Kidney (tissue), 13 donors: ENCODE measurements at regions not wholly inside any gene's neighbourhood (a gene's known extent, or its start where the extent isn't known, plus 50 kb on each side); places are given as distances from the start of the nearest gene placed in this dataset.

Experiments
- DNase-seq, 5 donors: peaks; one replicate each; pipeline ENCODE4 v3.0.0-alpha.2; 2013 to 2020
- FAIRE-seq: peaks from 2 replicates; lab custom pipeline; 2012; peaks lifted over from hg19 to GRCh38; lab: Jason Lieb, UNC
- H3K27ac ChIP-seq, 2 donors: one replicate each; pipeline ENCODE4 v1.7.0; 2013; ENCODE audit warnings: low read depth in 2 of 2, low read length in 2 of 2, inconsistent platforms in 1 of 2
- H3K27me3 ChIP-seq: one replicate; pipeline ENCODE4 v1.7.1; 2013; ENCODE audit warnings: low read length, inconsistent platforms; ENCODE audit not compliant: control insufficient read depth, insufficient read depth
- H3K36me3 ChIP-seq, 3 donors: one replicate each; pipeline versions ENCODE4 v1.7.0 to v1.7.1; 2013; ENCODE audit warnings: low read length in 3 of 3, control low read depth in 1 of 3, inconsistent platforms in 1 of 3; ENCODE audit not compliant: insufficient read depth in 3 of 3, control insufficient read depth in 2 of 3
- H3K4me1 ChIP-seq, 3 donors: one replicate each; pipeline versions ENCODE4 v1.7.0 to v1.7.1; 2013; ENCODE audit warnings: low read length in 3 of 3, inconsistent platforms in 1 of 3, low read depth in 1 of 3; ENCODE audit not compliant: control insufficient read depth in 2 of 3, insufficient read depth in 2 of 3
- H3K4me3 ChIP-seq, 3 donors: one replicate each; pipeline versions ENCODE4 v1.7.0 to v1.8.1; 2013; ENCODE audit warnings: low read length in 3 of 3, control low read depth in 1 of 3, inconsistent platforms in 1 of 3
- H3K9ac ChIP-seq, 3 donors: one replicate each; pipeline versions ENCODE4 v1.7.0 to v1.7.1; 2013; ENCODE audit warnings: low read length in 3 of 3, control low read depth in 1 of 3, inconsistent platforms in 1 of 3
- H3K9me3 ChIP-seq, 3 donors: one replicate each; pipeline versions ENCODE4 v1.7.0 to v1.7.1; 2013; ENCODE audit warnings: low read length in 3 of 3, control low read depth in 1 of 3, inconsistent platforms in 1 of 3; ENCODE audit not compliant: control insufficient read depth in 2 of 3, insufficient read depth in 1 of 3
- CTCF ChIP-seq: IDR thresholded peaks from 3 replicates; pipeline ENCODE4 v1.5.1; 2012; ENCODE audit warnings: mild to moderate bottlenecking, moderate library complexity, borderline replicate concordance; ENCODE audit not compliant: insufficient read depth; ENCODE audit errors: extremely low read depth
- intact Hi-C: fragments of 100-400 bp; cut with DNase I; formaldehyde crosslinking; loops from one replicate; pipeline ENCODE4 v1.11.1; 2022
- donor health status: control.
- donor health status: control.
- donor health status: control.
- donor health status: control.
- donor health status: control.
- donor health status: DM: yes; HTN: yes; CAD: no.
- donor health status: Normal renal cell carcinoma (clear cell type).

GRCh38 chr2:5923957-5924945, 232.1 kb downstream of the SOX11 start:
- intact Hi-C loops, result no loop called here
- FAIRE-seq (no peak), DNase-seq (peak in 2 of 5 donors; percentile 25 to 30)

GRCh38 chr2:5925604-5926003, 233.4 kb downstream of the SOX11 start:
- Histone ChIP-seq H3K4me1 (no peaks in the 10 kb centered on the region), H3K36me3 (no peaks in the 10 kb centered on the region), H3K9me3 (no peaks in the 10 kb centered on the region), H3K4me3 (no peak overlapping the region), H3K9ac (no peak overlapping the region), H3K27ac (no peak overlapping the region), H3K27me3 (no peaks in the 10 kb centered on the region)
- TF ChIP-seq CTCF, result no peak
- no peak for DNase-seq
- intact Hi-C loops, result no loop called here
- no peak for FAIRE-seq

More at GRCh38 chr2:5923957-5924945, 232.1 kb downstream of the SOX11 start:
- no peak overlapping the region for H3K27ac ChIP-seq
- H3K36me3 ChIP-seq, result no peaks in the 10 kb centered on the region
- H3K9me3 ChIP-seq, result no peaks in the 10 kb centered on the region
- no peak overlapping the region for H3K9ac ChIP-seq
- TF ChIP-seq CTCF, result no peak
- H3K4me1 ChIP-seq, result no peaks in the 10 kb centered on the region
- H3K27me3 ChIP-seq, result no peaks in the 10 kb centered on the region
- H3K4me3 ChIP-seq, result no peak overlapping the region

DNA sequence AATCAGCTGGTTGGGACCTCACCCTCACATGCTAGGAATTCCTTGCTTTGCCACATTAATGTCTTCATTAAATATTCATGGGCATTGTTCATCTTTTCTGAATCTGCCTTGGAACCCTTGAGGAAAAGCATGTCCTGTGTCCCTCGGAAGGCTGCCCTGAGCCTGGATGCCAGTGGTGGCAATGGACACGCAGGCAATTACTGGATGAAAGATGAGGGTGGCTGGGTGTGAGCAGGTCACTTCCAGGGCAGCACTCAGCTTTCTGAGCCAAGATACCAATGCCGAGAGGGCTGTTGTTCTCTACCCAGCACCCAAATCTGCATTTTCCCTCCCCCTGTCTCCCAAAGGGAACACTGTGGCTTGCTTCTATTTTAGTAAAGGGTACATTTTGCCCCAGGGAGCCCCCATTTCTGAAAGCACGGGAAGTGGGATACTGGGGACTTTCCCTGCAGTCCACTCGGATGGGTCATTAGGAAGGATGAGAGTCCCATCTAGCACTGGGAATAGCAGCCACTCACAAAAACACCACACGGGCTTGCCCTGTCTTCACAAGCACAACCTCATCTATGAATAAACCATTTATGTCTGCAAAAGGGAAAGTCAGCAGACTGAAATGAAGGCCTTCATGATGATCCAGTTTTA, 234.8 kb downstream of the SOX11 start:
- Histone ChIP-seq H3K27ac (no peak overlapping the region), H3K9ac (no peak overlapping the region), H3K36me3 (no peaks in the 10 kb centered on the region), H3K27me3 (no peaks in the 10 kb centered on the region), H3K4me3 (no peak overlapping the region), H3K9me3 (no peaks in the 10 kb centered on the region), H3K4me1 (no peaks in the 10 kb centered on the region)
- peak in 1 of 5 donors; percentile 13 for DNase-seq
- no peak for FAIRE-seq
- intact Hi-C loops, result no loop called here
- TF ChIP-seq CTCF, result no peak
